C4-2B (cell line): ENCODE measurements at regions not wholly inside any gene's neighbourhood (a gene's known extent, or its start where the extent isn't known, plus 50 kb on each side); places are given as distances from the start of the nearest gene placed in this dataset.

Experiments used
- ZFX ChIP-seq: fragments of 450-650 bp; IDR thresholded peaks from 2 replicates; pipeline ENCODE4 v1.6.1; 2017
- TF ChIP-seq, protein P1 (sequence below): fragments of 450-650 bp; conservative IDR thresholded peaks from 2 replicates; pipeline ENCODE4 v1.5.1; 2017; ENCODE audit warnings: mild to moderate bottlenecking

DNA sequence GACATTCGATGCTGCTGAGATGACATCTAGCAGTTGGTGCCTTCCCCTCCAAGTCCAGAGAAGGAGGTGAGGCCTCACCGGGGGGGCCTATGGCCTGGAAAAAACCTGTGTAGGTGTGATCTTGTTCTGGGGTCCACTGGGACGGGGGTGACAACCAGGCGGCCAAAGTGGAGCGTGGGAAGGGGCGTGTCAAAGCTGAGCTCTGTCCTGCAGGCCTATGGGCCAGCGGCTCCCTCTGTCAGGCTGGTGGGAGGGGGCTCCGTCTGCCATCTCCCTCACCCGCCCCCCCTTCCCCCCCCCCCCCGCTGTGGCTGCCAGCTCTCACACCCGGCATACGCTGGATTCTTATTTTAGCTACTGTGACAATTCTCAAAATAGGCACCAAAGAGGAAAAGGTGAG is 56.7 kb upstream of the UQCRFS1 start:
- TF ChIP-seq, protein P1, sequence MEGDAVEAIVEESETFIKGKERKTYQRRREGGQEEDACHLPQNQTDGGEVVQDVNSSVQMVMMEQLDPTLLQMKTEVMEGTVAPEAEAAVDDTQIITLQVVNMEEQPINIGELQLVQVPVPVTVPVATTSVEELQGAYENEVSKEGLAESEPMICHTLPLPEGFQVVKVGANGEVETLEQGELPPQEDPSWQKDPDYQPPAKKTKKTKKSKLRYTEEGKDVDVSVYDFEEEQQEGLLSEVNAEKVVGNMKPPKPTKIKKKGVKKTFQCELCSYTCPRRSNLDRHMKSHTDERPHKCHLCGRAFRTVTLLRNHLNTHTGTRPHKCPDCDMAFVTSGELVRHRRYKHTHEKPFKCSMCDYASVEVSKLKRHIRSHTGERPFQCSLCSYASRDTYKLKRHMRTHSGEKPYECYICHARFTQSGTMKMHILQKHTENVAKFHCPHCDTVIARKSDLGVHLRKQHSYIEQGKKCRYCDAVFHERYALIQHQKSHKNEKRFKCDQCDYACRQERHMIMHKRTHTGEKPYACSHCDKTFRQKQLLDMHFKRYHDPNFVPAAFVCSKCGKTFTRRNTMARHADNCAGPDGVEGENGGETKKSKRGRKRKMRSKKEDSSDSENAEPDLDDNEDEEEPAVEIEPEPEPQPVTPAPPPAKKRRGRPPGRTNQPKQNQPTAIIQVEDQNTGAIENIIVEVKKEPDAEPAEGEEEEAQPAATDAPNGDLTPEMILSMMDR, result no peak
- TF ChIP-seq ZFX, result no peak
